ENCODE measurements at regions not wholly inside any gene's neighbourhood (a gene's known extent, or its start where the extent isn't known, plus 50 kb on each side); places are given as distances from the start of the nearest gene placed in this dataset.

GRCh38 chr10:9437131-9437530 is 1382.6 kb downstream of the GATA3 start:
- Histone ChIP-seq H3K27ac (ENCODE audit: low read depth, low read length) (no peak overlapping the region), H3K9me2 (replicated peaks; ENCODE audit: insufficient read depth, low read length) (no peaks in the 10 kb centered on the region), H3K4me2 (ENCODE audit: low read depth, low read length, poor library complexity, severe bottlenecking) (no peak overlapping the region), H4K20me1 (ENCODE audit: low read depth, low read length) (no peaks in the 10 kb centered on the region), H3K27me3 (ENCODE audit: low read length) (no peaks in the 10 kb centered on the region), H3K9me3 (ENCODE audit: insufficient read depth, low read length) (no peaks in the 10 kb centered on the region), H3F3A (ENCODE audit: insufficient read depth) (no peaks in the 10 kb centered on the region), H3K79me2 (ENCODE audit: insufficient read depth, low read length) (no peaks in the 10 kb centered on the region), H3K36me3 (ENCODE audit: low read length) (no peaks in the 10 kb centered on the region), H3K9ac (ENCODE audit: low read length) (no peak overlapping the region), H2AFZ (ENCODE audit: low read depth, low read length, severe bottlenecking) (no peak overlapping the region), H3K4me3 (ENCODE audit: insufficient read depth, low read length, poor library complexity, severe bottlenecking) (no peak overlapping the region)
- TF ChIP-seq CTCF (IDR thresholded peaks at IDR 0.05; ENCODE audit: insufficient read depth, low read length, poor library complexity, severe bottlenecking), result no peak
- no peak for TF ChIP-seq EZH2phosphoT487 (conservative IDR thresholded peaks at IDR 0.05; ENCODE audit: low read length)

GRCh38 chr10:9443758-9444157 is 1389.3 kb downstream of the GATA3 start:
- H3K79me2 ChIP-seq (ENCODE audit: insufficient read depth, low read length), result no peaks in the 10 kb centered on the region
- no peak for TF ChIP-seq CTCF (IDR thresholded peaks at IDR 0.05; ENCODE audit: insufficient read depth, low read length, poor library complexity, severe bottlenecking)
- no peak for TF ChIP-seq EZH2phosphoT487 (conservative IDR thresholded peaks at IDR 0.05; ENCODE audit: low read length)
- H3K36me3 ChIP-seq (ENCODE audit: low read length), result no peaks in the 10 kb centered on the region
- H3K9me3 ChIP-seq (ENCODE audit: insufficient read depth, low read length), result no peaks in the 10 kb centered on the region
- no peaks in the 10 kb centered on the region for H3K9me2 ChIP-seq (replicated peaks; ENCODE audit: insufficient read depth, low read length)
- H4K20me1 ChIP-seq (ENCODE audit: low read depth, low read length), result no peaks in the 10 kb centered on the region
- H3K27ac ChIP-seq (ENCODE audit: low read depth, low read length), result no peak overlapping the region
- no peak overlapping the region for H2AFZ ChIP-seq (ENCODE audit: low read depth, low read length, severe bottlenecking)
- H3K27me3 ChIP-seq (ENCODE audit: low read length), result no peaks in the 10 kb centered on the region
- H3K4me2 ChIP-seq (ENCODE audit: low read depth, low read length, poor library complexity, severe bottlenecking), result no peak overlapping the region
- no peaks in the 10 kb centered on the region for H3F3A ChIP-seq (ENCODE audit: insufficient read depth)
- no peak overlapping the region for H3K9ac ChIP-seq (ENCODE audit: low read length)
- H3K4me3 ChIP-seq (ENCODE audit: insufficient read depth, low read length, poor library complexity, severe bottlenecking), result no peak overlapping the region

- H3K4me2 ChIP-seq (ENCODE audit: low read depth, low read length, poor library complexity, severe bottlenecking), result no peak overlapping the region
- no peaks in the 10 kb centered on the region for H3K36me3 ChIP-seq (ENCODE audit: low read length)
- H3K79me2 ChIP-seq (ENCODE audit: insufficient read depth, low read length), result no peaks in the 10 kb centered on the region
- H3K4me3 ChIP-seq (ENCODE audit: insufficient read depth, low read length, poor library complexity, severe bottlenecking), result no peak overlapping the region
- no peak for TF ChIP-seq EZH2phosphoT487 (conservative IDR thresholded peaks at IDR 0.05; ENCODE audit: low read length)
- TF ChIP-seq CTCF (IDR thresholded peaks at IDR 0.05; ENCODE audit: insufficient read depth, low read length, poor library complexity, severe bottlenecking), result no peak
- H3K9ac ChIP-seq (ENCODE audit: low read length), result no peak overlapping the region
- H3K27me3 ChIP-seq (ENCODE audit: low read length), result no peaks in the 10 kb centered on the region
- H3F3A ChIP-seq (ENCODE audit: insufficient read depth), result no peaks in the 10 kb centered on the region
- H4K20me1 ChIP-seq (ENCODE audit: low read depth, low read length), result no peaks in the 10 kb centered on the region
- H3K27ac ChIP-seq (ENCODE audit: low read depth, low read length), result no peak overlapping the region
- H3K9me3 ChIP-seq (ENCODE audit: insufficient read depth, low read length), result no peaks in the 10 kb centered on the region
- no peaks in the 10 kb centered on the region for H3K9me2 ChIP-seq (replicated peaks; ENCODE audit: insufficient read depth, low read length)
- no peak overlapping the region for H2AFZ ChIP-seq (ENCODE audit: low read depth, low read length, severe bottlenecking)
These were observed 1395.0 kb downstream of the GATA3 start for GRCh38 chr10:9449530-9449929.
